DND-41 (cell line): ENCODE measurements at regions not wholly inside any gene's neighbourhood (a gene's known extent, or its start where the extent isn't known, plus 50 kb on each side); places are given as distances from the start of the nearest gene placed in this dataset.

Experiments
- ATAC-seq: fragments of 200-7000 bp; cut with Tn5 transposase; 3 replicates; pipeline ENCODE4 v1.9.1; 2021; ENCODE audit warnings: low read depth; ENCODE audit not compliant: insufficient read depth
- DNase-seq: peaks from one replicate; pipeline ENCODE4 v3.0.0-alpha.2; 2020
- H2AFZ ChIP-seq: 2 replicates; pipeline ENCODE4 v1.6.0; 2012; ENCODE audit warnings: low read depth, low read length
- H3K27ac ChIP-seq: 2 replicates; pipeline ENCODE4 v1.5.1; 2012; ENCODE audit warnings: low read length, inconsistent platforms
- H3K27me3 ChIP-seq: fragments of 200-600 bp; sonication (generic); 2 replicates; pipeline ENCODE4 v1.6.0; 2012; ENCODE audit warnings: low read length, mild to moderate bottlenecking, inconsistent platforms; ENCODE audit not compliant: insufficient read depth, poor library complexity
- H3K36me3 ChIP-seq: 2 replicates; pipeline ENCODE4 v1.5.1; 2012; ENCODE audit warnings: low read length, inconsistent platforms; ENCODE audit not compliant: insufficient read depth
- H3K4me1 ChIP-seq: 2 replicates; pipeline ENCODE4 v1.5.1; 2012; ENCODE audit warnings: mild to moderate bottlenecking, low read length; ENCODE audit not compliant: insufficient read depth
- H3K4me2 ChIP-seq: 2 replicates; pipeline ENCODE4 v1.6.0; 2012; ENCODE audit warnings: mild to moderate bottlenecking, moderate library complexity, low read length, inconsistent platforms; ENCODE audit not compliant: insufficient read depth
- H3K4me3 ChIP-seq, 2 experiments: fragments of 200-600 bp in 1 of 2; shearing (Covaris generic) in 1 of 2; 2 replicates each; pipeline ENCODE4 v1.5.1; 2012 to 2016; ENCODE audit warnings: inconsistent platforms in 2 of 2, low read length in 2 of 2, mild to moderate bottlenecking in 2 of 2, low read depth in 1 of 2, moderate library complexity in 1 of 2
- H3K79me2 ChIP-seq: 2 replicates; pipeline ENCODE4 v1.6.0; 2012; ENCODE audit warnings: low read length, inconsistent platforms; ENCODE audit not compliant: insufficient read depth
- H3K9ac ChIP-seq: 2 replicates; pipeline ENCODE4 v1.6.0; 2012; ENCODE audit warnings: low read depth, mild to moderate bottlenecking, inconsistent platforms, low read length, moderate library complexity
- H3K9me3 ChIP-seq: 2 replicates; pipeline ENCODE4 v1.5.1; 2012; ENCODE audit warnings: low read length, moderate library complexity, mild to moderate bottlenecking, inconsistent platforms; ENCODE audit not compliant: insufficient read depth, severe bottlenecking
- H4K20me1 ChIP-seq: 2 replicates; pipeline ENCODE4 v1.6.0; 2012; ENCODE audit warnings: low read length; ENCODE audit not compliant: insufficient read depth
- CTCF ChIP-seq: IDR thresholded peaks from 2 replicates; pipeline ENCODE4 v1.5.1; 2012; ENCODE audit warnings: borderline replicate concordance, low read length, moderate library complexity, mild to moderate bottlenecking; ENCODE audit not compliant: poor library complexity, severe bottlenecking; ENCODE audit errors: extremely low read depth
- EZH2 ChIP-seq: IDR thresholded peaks from 3 replicates; pipeline ENCODE4 v1.6.1; 2012; ENCODE audit warnings: borderline replicate concordance, low read depth, mild to moderate bottlenecking, moderate library complexity, low read length, inconsistent platforms; ENCODE audit not compliant: severe bottlenecking

- Histone ChIP-seq H3K27me3 (no peaks in the 10 kb centered on the region), H3K36me3 (no peaks in the 10 kb centered on the region), H3K4me3 (no peak overlapping the region), H3K27ac (no peak overlapping the region), H2AFZ (no peak overlapping the region), H3K4me2 (no peak overlapping the region), H3K4me1 (no peaks in the 10 kb centered on the region), H4K20me1 (no peaks in the 10 kb centered on the region), H3K9me3 (no peaks in the 10 kb centered on the region), H3K79me2 (no peaks in the 10 kb centered on the region), H3K9ac (no peak overlapping the region)
- TF ChIP-seq EZH2 = no peak
- no peak for TF ChIP-seq CTCF
- ATAC-seq (no peak), DNase-seq (no peak)
These were observed 871.8 kb downstream of the IPMK start for GRCh38 chr10:57395923-57396322.

- Histone ChIP-seq H2AFZ (no peak overlapping the region), H3K79me2 (no peaks in the 10 kb centered on the region), H4K20me1 (no peaks in the 10 kb centered on the region), H3K4me1 (no peaks in the 10 kb centered on the region), H3K4me3 (no peak overlapping the region), H3K4me2 (no peak overlapping the region), H3K27ac (no peak overlapping the region), H3K9ac (no peak overlapping the region), H3K36me3 (no peaks in the 10 kb centered on the region), H3K9me3 (no peaks in the 10 kb centered on the region), H3K27me3 (no peaks in the 10 kb centered on the region)
- no peak for ATAC-seq
- no peak for DNase-seq
- TF ChIP-seq CTCF (no peak), EZH2 (no peak)
These were observed 900.3 kb downstream of the IPMK start for GRCh38 chr10:57367412-57367811.

- no peak overlapping the region for H2AFZ ChIP-seq
- no peaks in the 10 kb centered on the region for H3K27me3 ChIP-seq
- no peak overlapping the region for H3K4me2 ChIP-seq
- TF ChIP-seq CTCF (no peak), EZH2 (no peak)
- no peak overlapping the region for H3K9ac ChIP-seq
- no peaks in the 10 kb centered on the region for H3K9me3 ChIP-seq
- no peaks in the 10 kb centered on the region for H3K4me1 ChIP-seq
- no peaks in the 10 kb centered on the region for H3K36me3 ChIP-seq
- H3K4me3 ChIP-seq = no peak overlapping the region
- no peaks in the 10 kb centered on the region for H3K79me2 ChIP-seq
- DNase-seq (no peak), ATAC-seq (no peak)
- no peaks in the 10 kb centered on the region for H4K20me1 ChIP-seq
- no peak overlapping the region for H3K27ac ChIP-seq
These were observed 904.9 kb downstream of the IPMK start for GRCh38 chr10:57362811-57363210.

GRCh38 chr10:57353403-57354003 lies 914.2 kb downstream of the IPMK start:
- no peaks in the 10 kb centered on the region for H3K79me2 ChIP-seq
- H3K27ac ChIP-seq = no peak overlapping the region
- DNase-seq (no peak), ATAC-seq (no peak)
- H4K20me1 ChIP-seq = no peaks in the 10 kb centered on the region
- H3K4me1 ChIP-seq = no peaks in the 10 kb centered on the region
- H3K9me3 ChIP-seq = no peaks in the 10 kb centered on the region
- no peak overlapping the region for H3K4me3 ChIP-seq
- H3K9ac ChIP-seq = no peak overlapping the region
- H3K27me3 ChIP-seq = no peaks in the 10 kb centered on the region
- no peaks in the 10 kb centered on the region for H3K36me3 ChIP-seq
- no peak for TF ChIP-seq EZH2
- no peak for TF ChIP-seq CTCF
- H2AFZ ChIP-seq = no peak overlapping the region
- no peak overlapping the region for H3K4me2 ChIP-seq
